NCI-H510A (cell line): ENCODE measurements at regions not wholly inside any gene's neighbourhood (a gene's known extent, or its start where the extent isn't known, plus 50 kb on each side); places are given as distances from the start of the nearest gene placed in this dataset.
"Not testable (repeated sequence)": the region's sequence is repeated elsewhere in the genome, so short reads cannot be mapped to it uniquely, and the experiment has no call there.

Experiments
- DNase-seq: peaks from one replicate; lab custom pipeline; 2025; lab: John Stamatoyannopoulos, UW

DNA sequence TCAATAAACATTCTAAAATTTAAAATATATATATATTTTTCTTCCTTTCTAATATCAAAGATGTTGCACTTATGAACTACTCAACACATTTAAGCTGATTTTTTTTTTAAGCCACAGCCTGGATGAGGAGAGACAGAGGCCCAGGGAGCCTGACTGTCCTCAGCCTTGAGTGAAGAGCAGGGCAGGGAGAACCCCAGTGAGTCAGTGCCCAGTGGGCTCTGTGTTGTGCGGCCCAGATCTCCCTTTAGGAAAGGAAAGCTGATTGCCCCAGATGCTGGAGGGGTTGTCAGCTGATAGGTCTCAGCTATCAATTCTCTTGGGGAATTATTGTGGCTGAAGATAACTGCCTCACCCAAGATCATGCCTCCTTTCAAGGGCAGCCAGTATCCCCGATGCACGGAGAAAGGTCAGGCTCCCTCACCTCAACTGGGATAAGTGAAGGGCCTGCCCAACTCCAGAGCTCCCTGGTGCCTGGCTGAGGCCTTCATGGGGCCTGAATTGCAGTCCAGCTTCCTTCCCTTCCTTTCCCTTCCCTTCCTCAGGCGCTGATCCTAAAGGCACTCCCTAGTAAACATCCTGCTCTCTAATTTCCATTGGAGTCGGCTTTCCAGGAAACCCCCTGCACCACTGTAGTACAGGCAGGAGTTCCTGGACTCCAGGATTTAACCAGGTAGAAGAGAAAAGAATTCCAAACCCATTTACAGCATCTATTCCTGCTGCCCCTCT is 106.9 kb upstream of the ATL2 start:
- DNase-seq, result no peak

DNA sequence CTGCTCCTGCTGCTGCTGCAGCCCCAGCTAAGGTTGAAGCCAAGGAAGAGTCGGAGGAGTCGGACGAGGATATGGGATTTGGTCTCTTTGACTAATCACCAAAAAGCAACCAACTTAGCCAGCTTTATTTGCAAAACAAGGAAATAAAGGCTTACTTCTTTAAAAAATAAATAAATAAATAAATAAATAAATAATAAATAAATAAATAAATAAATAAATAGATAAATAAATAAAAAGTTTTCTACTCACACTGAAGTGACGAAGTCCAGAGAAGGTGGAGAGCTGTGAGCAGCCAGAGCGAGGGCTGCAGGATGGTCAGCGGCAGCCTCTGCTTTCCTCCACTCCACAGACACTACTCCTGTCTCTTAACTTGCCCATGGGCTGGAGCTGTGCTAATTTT is 105.6 kb upstream of the ATL2 start:
- DNase-seq, result not testable (repeated sequence)

DNA sequence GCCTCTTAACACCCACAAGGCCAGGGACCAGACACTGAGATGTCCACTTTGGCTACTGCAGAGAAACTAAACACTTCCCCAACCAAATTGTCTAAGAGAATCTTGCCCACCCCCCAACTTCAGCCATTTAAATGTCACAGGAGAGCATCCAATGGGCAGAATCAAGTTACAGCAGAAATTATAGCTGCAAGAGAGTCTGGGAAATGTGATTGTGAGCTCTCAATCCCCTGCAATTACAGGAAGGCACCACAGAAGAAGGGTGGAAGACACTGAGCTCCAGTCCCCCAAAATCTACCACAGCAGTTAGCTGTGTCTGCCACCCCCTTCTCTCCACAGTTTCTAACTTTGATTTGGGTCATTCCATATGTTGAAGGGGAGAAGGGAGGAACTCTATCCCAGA is 103.5 kb upstream of the ATL2 start:
- no peak for DNase-seq

DNA sequence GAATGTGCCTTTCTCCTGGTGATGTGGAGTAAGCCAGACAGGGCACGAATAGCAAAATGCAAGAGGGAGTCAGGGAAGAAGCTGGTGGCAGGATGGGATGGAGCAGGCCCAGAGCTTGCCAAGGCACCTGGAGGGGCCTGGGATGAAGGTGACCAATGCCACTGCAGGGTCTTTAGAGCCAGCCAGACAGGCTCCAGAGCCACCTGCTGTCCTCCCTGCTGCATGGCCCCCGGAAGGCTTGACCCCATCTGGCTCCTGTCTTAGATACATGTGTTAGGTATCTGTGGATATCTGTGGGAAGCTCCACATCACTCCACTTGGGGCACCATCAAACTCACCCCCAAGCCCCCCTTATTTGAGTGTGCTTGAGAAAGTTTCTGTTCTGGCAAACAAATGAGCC is 99.9 kb upstream of the ATL2 start:
- no peak for DNase-seq

DNA sequence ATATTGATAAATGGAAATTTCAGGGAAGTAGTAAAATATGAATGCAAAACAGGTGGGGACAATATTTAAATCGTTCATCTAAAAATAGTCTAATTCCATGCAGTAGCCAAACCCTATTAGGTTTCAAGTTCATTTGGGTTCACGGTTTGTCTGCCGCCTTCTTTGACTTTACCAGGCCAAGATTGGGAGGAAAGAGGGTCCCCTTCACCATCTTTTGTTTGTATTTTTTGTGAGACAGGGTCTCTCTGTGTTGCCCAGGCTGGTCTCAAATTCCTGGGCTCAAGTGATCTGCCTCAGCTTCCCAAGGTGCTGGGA is 98.5 kb upstream of the ATL2 start:
- DNase-seq, result no peak

DNA sequence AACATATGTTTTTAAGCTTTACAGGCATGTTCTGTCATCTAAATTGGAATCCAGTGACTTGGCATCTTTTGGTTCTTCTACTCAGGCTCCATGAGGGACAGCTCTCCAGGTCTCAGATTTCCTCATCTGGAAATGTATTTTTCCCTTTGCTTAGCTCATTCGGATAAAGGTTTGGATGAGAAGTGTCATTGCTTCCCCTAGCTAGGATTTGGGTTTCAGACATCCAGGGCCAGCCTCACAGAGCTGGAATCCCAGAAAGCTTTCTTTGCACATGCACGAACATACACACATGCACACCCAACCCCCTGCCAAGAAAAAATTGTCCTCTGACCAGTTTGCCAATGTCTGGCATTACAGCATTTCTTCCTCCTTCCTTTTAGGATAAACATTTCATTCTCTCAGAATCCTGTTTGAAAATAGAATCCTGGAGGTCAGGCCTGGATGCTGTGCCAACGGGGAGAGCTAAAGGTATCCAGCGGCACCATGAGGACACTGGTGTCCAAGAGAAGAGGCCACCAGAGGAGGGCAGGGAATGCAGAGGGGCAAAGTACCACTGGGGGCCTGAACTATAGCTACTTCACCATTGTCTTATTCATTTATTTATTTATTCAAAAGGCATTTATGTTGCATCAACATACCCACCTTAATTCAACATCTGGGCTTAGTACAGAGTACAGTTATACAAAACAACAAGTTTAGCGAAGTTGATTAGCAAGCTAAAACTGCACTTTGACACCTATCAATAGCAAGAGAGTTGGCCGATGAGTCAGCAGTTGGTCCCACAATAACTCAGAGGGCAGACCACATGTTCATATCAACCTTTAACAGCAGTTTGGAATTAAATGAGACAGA is 97.9 kb upstream of the ATL2 start:
- DNase-seq, result no peak

DNA sequence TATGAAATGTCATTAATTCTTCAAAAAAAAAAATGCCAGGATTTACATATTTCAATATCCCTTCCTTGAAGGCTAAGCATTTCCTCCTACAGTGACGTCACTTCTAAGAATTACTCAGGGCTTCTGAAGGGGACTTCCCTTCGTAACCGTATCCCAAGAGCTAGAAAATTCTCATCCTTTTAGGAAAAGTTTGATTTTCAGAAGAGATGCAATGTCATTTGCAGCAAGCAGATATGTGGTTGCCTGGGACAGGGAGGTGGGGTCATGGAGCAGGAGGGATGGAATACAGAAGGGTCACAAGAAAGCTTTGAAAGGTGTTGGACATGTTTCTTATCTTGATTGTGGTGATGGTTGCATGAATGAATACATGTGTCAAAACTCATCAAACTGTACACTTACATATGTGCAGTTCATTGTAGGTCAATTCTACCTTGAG is 97.0 kb upstream of the ATL2 start:
- no peak for DNase-seq

DNA sequence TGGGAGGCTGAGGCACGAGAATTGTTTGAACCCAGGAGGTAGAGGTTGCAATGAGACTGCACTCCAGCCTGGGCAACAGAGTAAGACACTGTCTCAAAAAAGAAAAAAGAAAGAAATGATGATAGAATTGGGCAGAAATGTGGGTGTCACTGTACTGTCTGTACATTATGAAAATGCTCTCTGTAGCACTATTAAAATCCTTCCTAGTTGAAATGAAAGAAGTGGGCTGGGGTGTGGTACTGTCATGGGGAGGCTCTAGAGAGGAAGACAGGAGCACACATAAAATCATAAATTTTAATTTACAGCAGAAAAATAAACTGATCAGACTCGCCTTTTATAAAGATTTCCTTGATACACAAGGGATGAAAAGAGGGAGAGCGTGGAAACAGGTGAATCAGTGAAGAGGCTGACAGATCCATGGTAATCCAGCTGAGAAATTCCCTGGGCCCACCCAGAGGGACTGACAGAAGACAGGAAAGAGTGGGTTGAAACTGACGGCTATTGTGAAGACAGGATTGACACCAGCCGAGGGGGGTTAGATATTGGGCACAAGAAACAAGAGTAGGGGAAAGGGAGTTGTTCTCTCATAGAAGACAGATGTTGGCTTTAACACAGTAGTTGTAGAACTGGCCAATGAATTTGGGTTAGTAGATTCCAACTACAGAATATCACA is 96.4 kb upstream of the ATL2 start:
- no peak for DNase-seq

DNA sequence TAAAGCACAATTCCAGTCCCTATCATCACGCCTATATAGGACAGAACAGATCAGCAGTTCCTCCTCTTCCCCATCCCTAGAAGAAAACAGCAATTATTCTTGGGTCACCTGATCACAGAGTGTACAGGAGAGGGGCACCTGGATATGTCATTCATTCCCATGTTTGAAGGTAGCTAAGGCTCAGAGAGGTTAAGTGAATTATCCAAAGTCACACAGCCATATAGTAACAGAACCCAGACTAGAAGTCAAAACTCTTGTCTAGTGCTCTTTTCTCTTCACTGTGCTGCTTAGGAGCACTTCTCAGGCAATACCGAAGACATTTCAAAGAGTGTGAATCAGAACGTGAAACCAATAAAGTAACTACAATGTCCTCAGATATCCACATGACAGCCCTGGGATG is 93.0 kb upstream of the ATL2 start:
- DNase-seq, result no peak

DNA sequence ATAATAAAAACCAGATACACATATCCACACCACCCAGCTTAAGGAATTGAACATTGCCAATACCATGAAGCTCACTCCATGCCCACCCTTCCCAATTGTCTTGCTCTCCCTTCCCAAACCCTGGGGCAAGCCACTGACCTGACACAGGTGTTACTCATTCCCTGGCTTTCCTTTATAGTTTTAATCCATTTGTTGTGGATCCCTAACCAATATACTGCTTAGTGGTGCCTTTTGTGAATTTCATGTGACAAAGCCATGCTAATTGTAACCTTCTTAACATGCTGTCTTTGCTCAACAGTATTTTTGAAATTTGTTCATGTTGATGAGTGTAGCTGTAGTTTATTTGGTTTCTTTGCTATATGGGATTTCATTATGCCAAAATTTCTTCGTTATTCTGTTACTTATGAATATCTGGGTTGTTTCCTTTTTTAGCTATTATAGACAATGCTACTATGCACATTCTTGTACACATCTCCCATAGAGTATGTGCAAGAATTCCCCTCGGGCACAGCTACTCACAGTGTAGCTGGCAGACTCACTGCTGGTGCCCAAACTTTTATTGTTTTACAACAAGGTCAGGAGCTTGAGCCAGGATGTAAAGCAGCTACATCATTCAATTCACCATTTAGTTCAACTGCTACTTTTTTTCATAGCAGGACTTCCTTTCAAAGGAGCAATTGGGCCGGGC is 90.8 kb upstream of the ATL2 start:
- no peak for DNase-seq

DNA sequence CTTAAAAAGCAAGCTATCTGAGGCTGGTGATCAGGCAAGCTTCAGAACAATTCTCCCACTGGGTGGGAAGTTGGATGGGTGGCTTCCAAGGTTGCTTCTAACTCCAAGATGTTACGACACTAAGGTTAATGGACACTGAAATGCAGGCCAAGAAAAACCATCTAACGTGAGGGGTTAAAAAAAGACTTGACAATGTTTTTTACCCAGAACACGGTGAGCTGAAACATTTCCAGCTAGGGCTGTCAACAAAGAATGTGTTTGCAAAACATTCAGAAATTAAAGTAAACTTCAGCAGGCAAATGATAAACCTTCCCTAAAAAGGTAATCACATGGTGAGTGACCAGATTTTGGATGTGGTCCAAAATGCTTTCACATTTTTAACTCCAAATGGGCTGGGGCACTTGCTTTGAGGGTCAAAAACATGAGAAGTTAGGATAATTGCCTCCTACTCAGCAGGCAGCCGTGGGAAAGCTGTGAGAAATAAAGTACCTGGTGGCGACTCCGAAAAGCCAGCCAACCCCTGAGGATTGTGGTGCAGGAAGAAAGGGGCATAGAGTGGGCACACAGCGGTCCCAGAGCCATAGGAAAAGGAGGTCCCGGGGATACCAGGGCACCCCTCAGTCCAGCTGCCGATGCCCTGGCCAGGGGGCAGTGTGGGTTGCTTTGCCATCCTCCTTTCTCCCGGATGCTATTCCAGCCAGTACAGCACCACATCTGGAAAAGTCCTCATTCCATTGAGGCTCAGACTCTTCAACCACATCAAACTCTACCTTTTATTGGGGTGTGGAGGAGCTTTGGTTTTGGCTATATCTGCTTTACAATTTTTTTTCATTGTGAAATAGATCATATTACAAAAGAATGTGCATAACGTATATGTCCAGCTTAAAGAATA is 90.0 kb upstream of the ATL2 start:
- DNase-seq, result no peak

DNA sequence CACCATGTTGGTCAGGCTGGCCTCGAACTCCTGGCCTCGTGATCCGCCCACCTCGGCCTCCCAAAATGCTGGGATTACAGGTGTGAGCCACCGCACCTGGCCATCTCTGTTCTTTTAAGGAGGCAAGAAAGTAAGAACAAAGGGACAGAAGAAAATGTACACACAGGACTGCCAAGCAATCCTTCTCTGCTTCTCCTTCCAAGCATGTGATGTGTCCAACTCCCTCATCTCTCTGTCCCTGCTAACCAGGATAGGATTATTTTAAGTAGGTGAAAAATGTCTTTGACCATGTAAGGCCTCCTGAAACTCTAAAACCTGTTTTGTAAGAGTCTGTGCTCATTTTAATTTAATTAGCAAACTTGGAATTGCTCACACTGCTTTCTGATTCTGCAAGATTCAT is 89.3 kb upstream of the ATL2 start:
- no peak for DNase-seq

DNA sequence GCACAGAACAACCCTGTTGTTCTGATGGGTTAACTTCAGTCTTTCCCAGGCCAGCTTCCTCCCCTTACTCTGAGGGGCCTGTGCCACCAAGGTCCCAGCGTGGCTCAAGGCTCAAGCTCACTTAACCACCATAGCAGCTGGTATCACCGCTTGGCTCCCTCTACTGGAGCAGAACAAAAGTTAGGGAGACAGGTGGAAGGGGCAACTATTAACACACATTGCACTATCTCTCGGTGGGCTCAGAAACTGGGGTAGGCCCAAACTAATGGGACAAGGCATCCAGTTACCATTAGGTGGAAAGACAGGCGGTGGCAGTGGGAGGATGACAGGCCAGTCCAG is 88.7 kb upstream of the ATL2 start:
- DNase-seq, result no peak

DNA sequence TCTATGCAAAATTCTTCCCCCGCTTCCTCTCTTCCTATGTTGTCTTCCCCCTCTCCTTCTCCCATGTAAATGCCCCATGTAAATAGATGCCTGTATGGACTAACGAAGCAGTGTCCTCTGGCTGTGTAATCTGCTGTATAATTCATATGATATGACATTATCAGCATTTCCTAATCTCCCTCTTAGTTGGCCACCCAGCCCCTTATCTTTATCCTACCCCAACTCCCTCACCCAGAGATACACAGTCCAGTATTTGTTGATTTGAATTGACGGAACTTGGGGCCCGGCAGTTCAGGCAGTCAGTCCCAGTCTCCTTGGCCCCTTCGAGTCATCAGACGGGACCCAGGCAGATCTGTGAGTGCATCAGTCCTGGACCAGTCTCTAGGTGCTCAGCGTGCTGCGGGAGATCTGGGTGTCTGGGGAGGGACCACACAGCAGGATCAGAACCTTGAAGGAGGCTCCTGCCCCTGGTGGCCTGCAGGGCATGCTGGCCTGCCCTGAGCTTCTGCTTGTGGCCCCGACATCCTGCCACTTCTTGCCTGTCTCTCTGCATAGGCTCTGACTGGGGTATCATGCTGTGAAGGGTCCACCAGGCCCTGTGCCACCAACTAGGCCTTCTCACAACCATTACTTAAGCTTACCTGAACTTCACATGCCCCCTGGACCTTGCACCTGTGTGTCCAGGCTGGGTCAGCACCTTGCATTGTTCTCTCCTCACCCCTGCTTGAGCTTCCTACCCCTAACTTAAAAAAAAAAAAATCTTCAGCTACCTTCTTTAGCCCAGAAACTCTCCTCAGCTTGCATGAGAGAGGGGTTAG is 88.1 kb upstream of the ATL2 start:
- DNase-seq, result no peak

DNA sequence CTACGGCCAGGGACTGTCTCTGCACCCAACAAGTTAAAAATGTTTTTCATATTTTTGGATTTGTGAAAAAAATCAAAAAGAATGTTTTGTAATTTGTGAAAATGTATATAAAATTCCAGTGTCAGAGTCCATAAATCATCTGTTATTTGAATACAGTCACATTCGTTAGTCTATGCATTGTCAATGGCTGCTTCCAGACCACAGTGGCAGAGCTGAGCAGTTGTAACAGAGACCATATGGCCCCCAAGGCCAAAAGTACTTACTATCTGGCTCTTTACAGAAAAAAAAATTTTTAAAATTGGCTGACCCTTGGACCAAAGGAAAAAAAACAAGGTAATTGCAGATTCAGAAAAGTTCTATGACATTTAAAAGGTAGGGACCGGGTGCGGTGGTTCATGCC is 86.7 kb upstream of the ATL2 start:
- no peak for DNase-seq

DNA sequence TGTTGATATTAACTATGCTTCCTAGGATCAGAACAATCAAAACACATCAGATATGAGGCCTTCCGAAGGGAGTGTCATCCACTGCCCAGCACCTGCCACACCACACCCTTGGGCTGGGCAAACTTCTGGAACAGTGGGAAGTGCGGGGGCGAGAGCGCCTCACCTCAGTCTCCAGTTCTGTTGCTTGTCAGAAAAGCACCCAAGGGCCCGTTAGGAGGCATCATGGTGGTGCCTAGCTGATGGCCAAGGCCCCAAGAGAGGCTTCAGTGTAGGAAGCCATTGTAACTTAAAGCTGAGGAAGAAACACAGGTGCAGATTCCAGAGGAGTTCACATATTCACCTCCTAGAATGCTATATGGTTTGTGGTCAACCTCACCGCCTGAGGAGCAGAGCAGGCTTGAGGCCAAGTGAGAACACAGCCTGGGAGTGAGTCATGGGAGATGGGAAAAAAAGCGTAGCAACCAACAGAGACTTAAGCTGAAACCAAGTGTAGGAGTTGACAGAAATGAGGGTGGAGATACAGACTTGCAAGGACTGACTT is 85.1 kb upstream of the ATL2 start:
- DNase-seq, result no peak

DNA sequence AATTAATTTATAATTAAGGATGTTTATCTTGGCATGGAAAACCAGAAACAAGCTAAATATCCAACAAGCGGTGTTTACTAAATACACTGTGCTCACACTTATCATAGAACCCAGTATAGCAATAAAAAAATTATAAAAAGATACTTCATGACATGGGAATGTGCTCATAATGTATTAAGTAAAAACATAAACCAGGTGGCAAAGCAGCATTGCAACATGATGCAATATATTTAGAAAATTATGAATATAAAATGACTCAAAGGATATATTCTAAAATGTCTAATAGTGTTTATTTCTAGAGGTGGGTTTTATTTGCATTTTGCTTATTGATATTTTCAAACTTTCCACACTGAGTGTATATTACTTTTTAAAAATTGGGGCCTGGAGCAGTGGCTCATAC is 84.4 kb upstream of the ATL2 start:
- no peak for DNase-seq

DNA sequence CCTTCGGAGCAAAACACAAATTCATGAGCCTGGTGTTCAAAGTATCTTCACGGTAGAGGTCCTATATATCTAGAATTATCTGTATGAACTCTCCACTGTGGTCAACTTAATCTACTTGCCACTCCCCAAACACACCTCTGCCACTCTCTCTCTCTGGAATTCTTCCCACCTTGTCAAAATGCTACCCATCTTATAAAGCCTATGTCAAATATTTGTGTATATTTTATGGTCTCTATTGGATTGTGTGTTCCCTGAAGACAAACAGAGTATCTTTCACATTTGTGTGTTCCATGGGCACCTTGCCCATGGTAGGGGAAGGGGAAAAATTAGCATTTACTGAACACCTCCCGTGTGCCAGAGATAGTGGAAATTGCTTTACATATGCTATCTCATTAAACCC is 83.2 kb upstream of the ATL2 start:
- no peak for DNase-seq

DNA sequence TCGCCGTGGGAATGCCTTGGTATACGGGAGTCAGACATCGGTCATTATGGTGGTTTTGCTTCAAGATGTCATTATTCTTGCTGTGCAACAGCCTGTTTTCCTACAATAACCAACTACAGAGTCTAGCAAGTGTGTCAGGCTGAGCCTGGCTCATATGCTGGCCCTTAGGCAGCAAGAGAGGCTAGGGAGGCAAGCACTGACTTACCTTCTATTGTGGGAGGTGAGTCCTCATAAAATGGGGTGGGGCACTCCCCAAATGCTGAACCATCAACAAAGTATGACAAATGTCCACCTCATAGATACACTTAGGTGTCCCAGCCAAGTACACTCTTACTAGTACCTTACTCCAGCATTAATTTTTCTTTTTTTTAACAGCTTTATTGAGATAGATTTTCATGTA is 77.0 kb upstream of the ATL2 start:
- DNase-seq, result no peak

DNA sequence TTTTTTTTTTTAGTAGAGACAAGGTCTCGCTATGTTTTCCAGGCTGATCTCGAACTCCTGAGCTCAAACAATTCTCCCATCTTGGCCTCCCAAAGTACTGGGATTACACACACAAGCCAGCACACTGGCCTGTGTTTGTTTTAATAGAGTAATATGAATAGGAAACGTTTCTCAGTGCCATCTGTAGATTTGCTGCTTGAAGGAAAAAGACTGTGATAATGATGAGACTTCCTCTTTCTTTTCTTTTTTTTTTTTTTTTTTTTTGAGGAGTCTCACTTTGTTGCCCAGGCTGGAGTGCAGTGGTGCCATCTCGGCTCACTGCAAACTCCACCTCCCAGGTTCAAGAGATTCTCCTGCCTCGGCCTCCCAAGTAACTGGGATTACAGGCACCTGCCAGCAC is 74.7 kb upstream of the ATL2 start:
- DNase-seq, result not testable (repeated sequence)

DNA sequence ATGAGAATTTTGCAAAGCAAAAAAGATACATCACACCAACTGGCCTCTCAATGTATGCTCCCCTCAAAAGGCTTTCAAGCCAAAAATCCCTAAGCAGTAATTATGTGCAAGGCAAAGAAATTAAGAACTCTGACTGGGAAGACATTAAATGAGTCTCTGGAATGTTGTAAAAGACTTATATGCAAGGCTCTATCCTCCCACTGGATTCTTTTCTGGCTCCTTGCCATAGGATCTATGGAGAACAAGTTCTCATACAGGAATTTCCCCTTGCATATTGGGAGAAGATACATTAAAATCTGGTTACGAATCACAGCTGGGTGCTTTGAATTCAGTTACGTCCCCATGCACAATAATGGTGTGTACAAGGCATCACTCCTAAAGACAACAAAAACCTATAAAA is 73.4 kb upstream of the ATL2 start:
- DNase-seq, result no peak
